Activated T-helper 1 cell treated with anti-CD3 and anti-CD28 coated beads, Interleukin-12 subunit alpha, Interleukin-12 subunit beta, Interleukin-2, Interleukin-4 antibody, amounts not matched to agents 30 ng/mL and 10 ng/mL and 1 ng/mL, durations not matched to agents 14 hours and 24 hours and 36 hours (primary cell): ENCODE measurements at regions not wholly inside any gene's neighbourhood (a gene's known extent, or its start where the extent isn't known, plus 50 kb on each side); places are given as distances from the start of the nearest gene placed in this dataset.
"Not testable (repeated sequence)": the region's sequence is repeated elsewhere in the genome, so short reads cannot be mapped to it uniquely, and the experiment has no call there.

Experiments used
- DNase-seq: peaks from one replicate; pipeline ENCODE4 v3.0.0; 2021; ENCODE audit warnings: low spot score
- H3K27ac Mint-ChIP-seq: one replicate; pipeline ENCODE4 v1.8.0; 2021; ENCODE audit warnings: mild to moderate bottlenecking, mixed read lengths
- H3K27me3 Mint-ChIP-seq: one replicate; pipeline ENCODE4 v1.8.0; 2022; ENCODE audit warnings: mild to moderate bottlenecking, moderate library complexity, mixed read lengths; ENCODE audit not compliant: insufficient read depth
- H3K36me3 Mint-ChIP-seq: one replicate; pipeline ENCODE4 v1.8.0; 2021; ENCODE audit warnings: low read depth, mixed read lengths
- H3K4me1 Mint-ChIP-seq: one replicate; pipeline ENCODE4 v1.8.0; 2021; ENCODE audit warnings: low read depth, mixed read lengths
- H3K4me3 Mint-ChIP-seq: one replicate; pipeline ENCODE4 v1.8.0; 2021; ENCODE audit warnings: mild to moderate bottlenecking, moderate library complexity, mixed read lengths
- H3K9me3 Mint-ChIP-seq: one replicate; pipeline ENCODE4 v1.8.0; 2021; ENCODE audit warnings: mixed read lengths
- intact Hi-C: fragments of 100-400 bp; cut with micrococcal nuclease; formaldehyde crosslinking; loops from one replicate; pipeline ENCODE4 v1.15.1; 2024

DNA sequence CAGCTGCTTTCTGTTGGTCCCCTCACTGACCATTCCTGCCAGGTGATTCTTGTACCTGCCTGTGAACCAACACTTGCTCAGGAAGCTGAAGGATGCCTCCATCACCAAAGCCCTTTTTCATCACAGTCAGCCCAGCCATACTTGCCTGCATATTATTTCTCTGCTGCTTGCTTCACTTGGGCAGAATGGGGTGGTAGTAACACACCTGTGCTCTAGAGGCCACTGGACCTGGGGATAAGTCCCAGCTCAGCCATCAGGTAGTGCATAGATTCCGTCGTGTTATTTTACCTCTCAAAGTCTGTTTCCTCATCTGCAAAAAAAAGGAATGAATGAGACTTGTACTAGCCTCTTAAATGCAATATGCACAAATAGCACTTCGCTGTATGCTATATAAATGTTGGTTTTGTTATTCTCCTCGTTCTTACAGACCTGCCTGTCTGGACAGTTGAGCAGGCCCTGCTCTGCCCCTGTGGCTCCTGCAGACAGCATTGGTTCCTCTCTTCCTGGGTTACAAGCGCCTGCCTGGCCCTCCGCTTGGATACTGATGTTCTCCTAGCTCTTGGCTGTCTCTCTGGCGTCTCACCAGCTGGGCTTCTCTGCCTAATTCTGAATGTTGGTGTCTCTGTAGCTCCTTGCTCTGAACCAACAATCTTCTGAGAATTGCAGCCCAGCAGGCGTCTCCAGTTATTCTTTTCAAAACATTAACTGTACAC, 151.8 kb downstream of the UNC5CL start:
- H3K27me3 Mint-ChIP-seq: peaks cover 7% of the 10 kb centered on the region
- no peaks in the 10 kb centered on the region for H3K36me3 Mint-ChIP-seq
- H3K4me3 Mint-ChIP-seq: no peak overlapping the region
- DNase-seq: no peak
- intact Hi-C loops: no loop called here
- H3K27ac Mint-ChIP-seq: no peak overlapping the region
- H3K9me3 Mint-ChIP-seq: no peaks in the 10 kb centered on the region
- no peaks in the 10 kb centered on the region for H3K4me1 Mint-ChIP-seq

DNA sequence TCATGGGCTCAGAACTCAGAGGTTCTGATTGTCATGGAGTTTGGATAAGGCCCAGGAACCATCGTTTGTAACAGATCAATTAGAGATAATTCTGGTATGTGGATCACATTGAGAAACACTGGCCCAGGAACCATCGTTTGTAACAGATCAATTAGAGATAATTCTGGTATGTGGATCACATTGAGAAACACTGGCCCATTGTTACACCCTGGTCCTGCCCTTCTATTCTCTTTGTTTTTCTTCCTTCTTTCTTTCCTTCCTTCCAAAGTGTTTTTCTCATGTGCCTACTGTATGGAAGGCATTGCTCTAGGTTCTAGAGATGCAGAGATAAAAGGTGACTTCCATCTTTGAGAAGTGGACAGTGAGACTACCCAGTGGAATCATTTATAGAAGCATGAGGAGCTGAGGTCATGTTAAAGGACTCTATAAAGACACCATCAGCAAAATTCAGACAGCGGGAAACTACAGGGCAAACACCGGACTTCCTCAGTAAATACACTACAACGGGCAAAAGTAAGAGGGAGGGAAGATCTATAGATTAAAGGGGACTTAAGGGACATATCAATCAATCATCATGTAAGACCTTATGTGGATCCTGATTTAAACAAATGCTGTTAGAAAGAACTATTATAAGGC, 153.8 kb downstream of the UNC5CL start:
- Mint-ChIP-seq H3K4me3 (no peak overlapping the region), H3K4me1 (peaks cover 5% of the 10 kb centered on the region), H3K36me3 (no peaks in the 10 kb centered on the region), H3K9me3 (no peaks in the 10 kb centered on the region), H3K27ac (no peak overlapping the region), H3K27me3 (peaks cover 12% of the 10 kb centered on the region)
- DNase-seq: no peak
- intact Hi-C loops: no loop called here

DNA sequence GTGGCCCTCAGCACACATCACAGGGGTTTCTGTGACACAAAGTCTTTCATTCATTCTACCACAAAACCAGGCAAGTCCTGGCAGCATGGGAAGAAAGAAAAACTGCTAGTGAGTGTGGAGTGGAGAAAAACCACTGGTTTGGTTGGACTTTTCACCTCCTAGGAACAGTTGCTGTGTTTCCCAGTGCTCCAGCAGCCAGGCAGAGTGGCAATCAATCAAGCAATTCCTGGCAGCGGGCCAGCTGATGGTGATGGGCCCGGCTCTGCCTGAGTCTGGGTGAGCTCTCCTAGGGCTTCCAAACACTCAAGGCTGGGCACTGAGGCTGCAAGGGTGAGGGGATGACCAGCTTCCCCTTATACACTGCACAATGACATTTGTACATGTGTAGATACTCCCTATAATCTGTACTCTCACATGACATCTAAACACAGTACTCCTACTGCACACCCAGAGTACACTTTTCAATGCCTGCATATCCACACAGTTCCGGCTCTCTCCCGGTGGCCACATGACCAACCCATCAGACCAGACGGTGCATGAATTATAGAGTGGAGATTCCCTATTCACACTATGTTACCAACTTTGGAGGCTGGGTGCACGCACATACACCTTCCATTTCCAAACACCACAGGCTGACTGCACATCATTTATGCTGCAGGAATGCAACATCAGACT, 156.6 kb downstream of the UNC5CL start:
- H3K36me3 Mint-ChIP-seq: no peaks in the 10 kb centered on the region
- H3K27ac Mint-ChIP-seq: no peak overlapping the region
- intact Hi-C loops: no loop called here
- DNase-seq: no peak
- peaks cover 12% of the 10 kb centered on the region for H3K27me3 Mint-ChIP-seq
- no peak overlapping the region for H3K4me3 Mint-ChIP-seq
- peaks cover 9% of the 10 kb centered on the region for H3K4me1 Mint-ChIP-seq
- peaks cover 4% of the 10 kb centered on the region for H3K9me3 Mint-ChIP-seq

DNA sequence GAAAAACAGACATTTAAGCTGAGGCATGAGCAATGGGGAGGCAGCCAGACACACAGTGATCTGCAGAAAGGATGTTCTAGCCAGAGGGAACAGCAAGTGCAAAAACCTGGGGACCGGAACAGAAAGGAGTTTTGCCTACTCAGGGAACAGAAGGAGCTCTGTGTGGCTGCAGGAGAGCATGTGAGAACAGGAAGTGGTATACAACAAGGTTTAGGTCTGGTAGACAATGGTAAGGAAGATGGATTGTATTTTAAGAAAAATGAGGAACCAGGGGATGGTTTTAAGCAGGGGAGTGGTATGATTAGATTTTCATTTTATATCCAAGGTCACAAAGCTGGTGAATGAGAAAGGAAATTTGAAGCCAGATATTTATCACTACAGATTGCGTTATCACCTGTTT, 157.5 kb downstream of the UNC5CL start:
- Mint-ChIP-seq H3K27ac (no peak overlapping the region), H3K4me1 (peaks cover 10% of the 10 kb centered on the region), H3K27me3 (peaks cover 15% of the 10 kb centered on the region), H3K9me3 (peaks cover 4% of the 10 kb centered on the region), H3K36me3 (no peaks in the 10 kb centered on the region), H3K4me3 (no peak overlapping the region)
- DNase-seq: no peak
- intact Hi-C loops: no loop called here

DNA sequence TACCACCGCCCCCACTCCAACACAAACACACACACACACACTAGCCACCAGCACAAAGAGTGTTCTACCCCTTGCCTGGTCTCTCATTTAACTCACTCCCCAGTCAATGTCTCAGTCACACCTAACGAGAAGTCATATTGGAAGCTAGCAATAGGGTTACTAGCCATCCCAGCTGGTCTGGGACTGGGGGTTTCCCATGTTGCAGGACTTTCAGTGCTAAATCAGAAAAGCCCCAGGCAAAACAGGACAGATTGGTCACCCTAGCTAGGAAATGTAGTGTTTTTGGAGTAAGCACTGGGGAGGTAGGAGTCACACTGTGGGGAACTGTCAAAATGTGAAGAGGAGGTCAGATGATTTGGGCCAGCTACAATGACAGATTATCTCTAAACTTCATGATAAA, 158.1 kb downstream of the UNC5CL start:
- intact Hi-C loops: no loop called here
- Mint-ChIP-seq H3K4me3 (no peak overlapping the region), H3K27me3 (peaks cover 12% of the 10 kb centered on the region), H3K4me1 (peaks cover 10% of the 10 kb centered on the region), H3K27ac (no peak overlapping the region), H3K9me3 (peaks cover 4% of the 10 kb centered on the region), H3K36me3 (no peaks in the 10 kb centered on the region)
- DNase-seq: no peak

DNA sequence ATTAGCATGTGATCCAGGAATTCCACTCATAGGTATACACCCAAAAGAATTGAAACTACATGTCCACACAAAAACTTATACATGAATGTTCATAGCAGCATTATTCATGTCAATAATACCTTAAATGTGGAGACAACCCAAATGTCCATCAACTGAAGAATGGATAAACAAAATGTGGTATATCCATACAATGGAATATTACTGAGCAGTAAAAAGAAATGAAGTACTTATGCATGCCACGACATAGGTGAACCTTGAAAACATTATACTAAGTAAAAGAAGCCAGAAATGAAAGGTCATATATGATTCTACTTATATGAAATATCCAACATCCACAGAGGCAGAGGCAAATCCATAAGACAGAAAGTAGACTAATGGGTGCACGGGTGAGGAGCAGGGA, 159.9 kb downstream of the UNC5CL start:
- no peak for DNase-seq
- intact Hi-C loops: no loop called here
- Mint-ChIP-seq H3K4me1 (peaks cover 10% of the 10 kb centered on the region), H3K9me3 (peaks cover 4% of the 10 kb centered on the region), H3K4me3 (no peak overlapping the region), H3K27me3 (peaks cover 12% of the 10 kb centered on the region), H3K36me3 (no peaks in the 10 kb centered on the region), H3K27ac (no peak overlapping the region)

DNA sequence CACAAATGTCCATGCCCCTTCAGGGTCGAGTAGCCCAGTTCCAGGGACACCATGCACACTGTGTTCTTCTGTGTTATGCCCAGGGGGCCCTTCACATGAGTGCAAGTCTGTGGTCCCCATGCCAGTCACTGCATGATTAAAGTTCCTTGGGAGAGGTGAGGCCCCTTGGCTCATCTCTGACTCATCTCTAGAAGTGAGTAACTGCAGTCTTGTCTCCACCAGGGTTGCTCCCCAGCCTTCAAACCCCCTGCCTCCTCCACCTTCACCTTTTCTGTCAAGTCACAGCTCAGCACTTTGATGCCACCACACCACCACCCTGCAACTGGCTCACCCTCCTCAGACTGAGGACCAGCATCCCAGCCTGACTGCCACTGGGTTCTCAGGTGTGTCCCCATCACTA, 161.7 kb downstream of the UNC5CL start:
- no peak for DNase-seq
- no peak overlapping the region for H3K4me3 Mint-ChIP-seq
- H3K4me1 Mint-ChIP-seq: peaks cover 10% of the 10 kb centered on the region
- intact Hi-C loops: no loop called here
- peaks cover 8% of the 10 kb centered on the region for H3K27me3 Mint-ChIP-seq
- H3K27ac Mint-ChIP-seq: no peak overlapping the region
- peaks cover 4% of the 10 kb centered on the region for H3K9me3 Mint-ChIP-seq
- H3K36me3 Mint-ChIP-seq: no peaks in the 10 kb centered on the region

DNA sequence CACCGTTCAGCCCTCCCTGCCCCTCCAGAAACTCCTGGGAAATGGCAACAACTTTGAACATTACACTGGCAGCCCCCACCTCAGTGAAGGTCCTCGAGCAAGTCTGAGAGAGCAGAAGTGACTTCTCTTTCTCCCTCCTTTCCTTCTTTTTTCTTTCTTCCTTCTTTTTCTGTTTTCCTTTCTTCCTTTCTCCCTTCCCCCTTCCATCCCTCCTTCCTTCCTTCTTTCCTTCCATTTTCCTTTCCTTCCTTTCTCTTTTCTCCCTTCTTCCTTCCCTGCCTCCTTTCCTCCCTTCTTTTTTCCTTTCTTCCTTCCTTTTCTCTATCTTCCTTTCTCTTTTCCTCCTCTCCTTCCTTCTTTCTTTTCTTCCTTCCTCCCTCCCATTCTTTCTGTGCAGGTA, 162.7 kb downstream of the UNC5CL start:
- intact Hi-C loops: no loop called here
- H3K4me1 Mint-ChIP-seq: peaks cover 6% of the 10 kb centered on the region
- peaks cover 4% of the 10 kb centered on the region for H3K9me3 Mint-ChIP-seq
- no peak for DNase-seq
- no peak overlapping the region for H3K4me3 Mint-ChIP-seq
- no peak overlapping the region for H3K27ac Mint-ChIP-seq
- peaks cover 13% of the 10 kb centered on the region for H3K27me3 Mint-ChIP-seq
- no peaks in the 10 kb centered on the region for H3K36me3 Mint-ChIP-seq

DNA sequence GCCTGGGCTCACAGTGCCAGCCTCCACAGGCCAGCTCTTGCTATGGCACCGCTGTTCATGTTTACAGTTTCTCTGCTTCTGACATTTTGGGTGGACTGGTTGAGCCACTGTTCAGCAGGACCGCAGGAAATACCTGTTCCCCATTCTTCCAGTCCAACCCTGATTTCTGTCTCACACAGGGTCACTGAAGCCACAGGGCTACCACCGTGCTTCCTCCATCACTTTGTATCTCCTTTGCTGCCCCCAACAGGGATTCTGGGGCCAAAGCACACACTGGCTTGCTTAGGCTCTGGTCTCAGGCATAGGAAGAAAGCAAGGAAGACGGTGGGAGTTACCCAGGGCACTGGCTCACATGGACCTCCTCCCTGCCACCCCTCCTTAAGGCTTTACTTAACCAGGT, 164.5 kb downstream of the UNC5CL start:
- Mint-ChIP-seq H3K27ac (no peak overlapping the region), H3K36me3 (no peaks in the 10 kb centered on the region), H3K27me3 (peaks cover 7% of the 10 kb centered on the region), H3K9me3 (peaks cover 4% of the 10 kb centered on the region), H3K4me1 (peaks cover 5% of the 10 kb centered on the region), H3K4me3 (no peak overlapping the region)
- DNase-seq: no peak
- intact Hi-C loops: no loop called here

DNA sequence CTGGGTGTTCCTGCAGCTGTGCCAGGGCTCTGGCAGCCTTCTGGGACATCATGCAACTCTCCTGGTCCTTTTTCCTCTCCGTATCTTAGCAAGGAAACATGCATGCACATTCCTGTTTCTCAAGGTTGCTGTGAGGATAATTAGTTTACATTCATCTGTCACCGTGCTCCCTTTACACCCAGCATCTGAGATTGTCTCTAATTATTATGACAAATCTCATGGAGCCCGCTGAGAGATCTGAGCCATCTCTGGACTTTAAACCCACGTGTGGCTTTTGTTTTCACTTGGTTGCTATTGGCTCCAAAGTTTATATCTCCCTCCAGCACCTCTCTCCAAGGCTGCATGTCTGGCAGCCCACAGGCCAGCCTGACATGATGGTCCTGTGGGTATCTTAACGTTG, 167.6 kb downstream of the UNC5CL start:
- no peaks in the 10 kb centered on the region for H3K9me3 Mint-ChIP-seq
- H3K4me1 Mint-ChIP-seq: no peaks in the 10 kb centered on the region
- H3K36me3 Mint-ChIP-seq: no peaks in the 10 kb centered on the region
- H3K27ac Mint-ChIP-seq: no peak overlapping the region
- no peak overlapping the region for H3K4me3 Mint-ChIP-seq
- DNase-seq: no peak
- peaks cover 5% of the 10 kb centered on the region for H3K27me3 Mint-ChIP-seq
- intact Hi-C loops: no loop called here

DNA sequence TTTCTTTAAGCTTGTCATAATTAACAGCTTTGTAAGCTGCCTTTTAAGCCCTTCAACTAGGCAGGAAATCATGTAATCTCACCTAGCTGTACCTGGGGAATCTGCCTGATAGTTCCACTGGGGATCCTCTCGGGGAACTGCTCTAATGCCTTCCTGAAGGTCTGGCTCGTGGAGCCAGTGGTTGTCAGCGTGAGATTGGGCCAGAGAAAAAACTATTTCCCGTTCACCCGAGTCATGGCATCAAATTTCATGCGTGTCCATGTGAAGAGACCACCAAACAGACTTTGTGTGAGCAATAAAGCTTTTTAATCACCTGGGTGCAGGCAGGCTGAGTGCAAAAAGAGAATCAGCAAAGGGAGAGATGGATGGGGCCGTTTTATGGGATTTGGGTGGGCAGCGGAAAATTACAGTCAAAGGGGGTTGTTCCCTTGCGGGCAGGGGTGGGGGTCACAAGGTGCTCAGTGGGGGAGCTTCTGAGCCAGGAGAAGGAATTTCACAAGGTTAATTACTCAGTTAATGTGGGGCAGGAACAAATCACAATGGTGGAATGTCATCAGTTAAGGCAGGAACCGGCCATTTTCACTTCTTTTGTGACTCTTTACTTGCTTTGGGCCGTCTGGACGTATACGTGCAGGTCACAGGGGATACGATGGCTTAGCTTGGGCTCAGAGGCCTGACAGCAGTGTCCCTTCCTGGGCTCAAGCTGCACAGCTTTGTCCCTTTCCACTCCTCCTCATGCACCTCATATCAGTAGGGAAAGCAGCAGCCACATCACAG, 170.7 kb downstream of the UNC5CL start:
- H3K4me1 Mint-ChIP-seq, H3K9me3 Mint-ChIP-seq, H3K36me3 Mint-ChIP-seq, H3K27me3 Mint-ChIP-seq, H3K4me3 Mint-ChIP-seq, DNase-seq, H3K27ac Mint-ChIP-seq, intact Hi-C loops: not testable (repeated sequence)

DNA sequence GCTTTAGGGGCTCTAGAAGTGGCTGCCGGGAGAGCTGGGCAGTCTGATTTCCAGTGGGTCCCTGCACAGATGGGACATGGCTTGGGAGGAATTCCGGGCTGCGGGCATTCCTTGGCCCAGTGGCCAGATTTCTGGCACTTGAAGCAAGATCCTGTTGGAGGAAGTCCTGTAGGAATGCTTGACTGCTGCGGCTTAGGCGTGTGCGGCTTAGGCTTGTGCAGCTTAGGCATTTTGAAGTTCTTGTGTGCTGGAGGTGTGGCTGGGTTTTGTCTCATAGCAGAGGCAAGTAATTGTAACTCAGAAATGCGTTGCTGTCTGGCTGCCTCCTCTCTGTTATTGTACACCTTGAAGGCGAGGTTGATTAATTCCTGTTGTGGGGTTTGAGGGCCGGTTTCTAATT, 171.5 kb downstream of the UNC5CL start:
- DNase-seq, intact Hi-C loops, H3K27ac Mint-ChIP-seq, H3K27me3 Mint-ChIP-seq, H3K4me3 Mint-ChIP-seq, H3K9me3 Mint-ChIP-seq, H3K36me3 Mint-ChIP-seq, H3K4me1 Mint-ChIP-seq: not testable (repeated sequence)

DNA sequence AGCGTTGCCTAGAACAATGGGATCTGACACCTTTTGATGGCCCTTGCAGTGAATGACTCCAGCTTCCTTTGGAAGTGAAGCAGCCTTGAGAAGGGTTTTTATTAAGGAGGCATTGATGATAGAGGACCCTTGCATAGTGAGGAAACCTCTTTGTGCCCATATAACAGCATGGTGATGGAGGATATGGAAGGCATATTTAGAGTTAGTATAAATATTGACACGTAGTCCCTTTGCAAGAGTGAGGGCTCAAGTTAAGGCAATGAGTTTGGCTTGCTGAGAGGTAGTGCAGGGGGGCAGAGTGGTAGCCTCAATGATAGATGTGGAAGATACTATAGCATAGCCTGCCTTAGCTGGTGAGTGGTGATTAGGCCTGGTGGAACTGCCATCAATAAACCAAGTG, 173.8 kb downstream of the UNC5CL start:
- H3K4me1 Mint-ChIP-seq, H3K36me3 Mint-ChIP-seq, H3K27ac Mint-ChIP-seq, H3K9me3 Mint-ChIP-seq, H3K4me3 Mint-ChIP-seq, intact Hi-C loops, DNase-seq, H3K27me3 Mint-ChIP-seq: not testable (repeated sequence)
